HG02623 (cell line): ENCODE measurements at regions not wholly inside any gene's neighbourhood (a gene's known extent, or its start where the extent isn't known, plus 50 kb on each side); places are given as distances from the start of the nearest gene placed in this dataset.

Experiments
- ATAC-seq: cut with Tn5 transposase; IDR thresholded peaks from one replicate; pipeline ENCODE4 v1.9.1; 2021; ENCODE audit warnings: moderate library complexity; ENCODE audit not compliant: unreplicated experiment

DNA sequence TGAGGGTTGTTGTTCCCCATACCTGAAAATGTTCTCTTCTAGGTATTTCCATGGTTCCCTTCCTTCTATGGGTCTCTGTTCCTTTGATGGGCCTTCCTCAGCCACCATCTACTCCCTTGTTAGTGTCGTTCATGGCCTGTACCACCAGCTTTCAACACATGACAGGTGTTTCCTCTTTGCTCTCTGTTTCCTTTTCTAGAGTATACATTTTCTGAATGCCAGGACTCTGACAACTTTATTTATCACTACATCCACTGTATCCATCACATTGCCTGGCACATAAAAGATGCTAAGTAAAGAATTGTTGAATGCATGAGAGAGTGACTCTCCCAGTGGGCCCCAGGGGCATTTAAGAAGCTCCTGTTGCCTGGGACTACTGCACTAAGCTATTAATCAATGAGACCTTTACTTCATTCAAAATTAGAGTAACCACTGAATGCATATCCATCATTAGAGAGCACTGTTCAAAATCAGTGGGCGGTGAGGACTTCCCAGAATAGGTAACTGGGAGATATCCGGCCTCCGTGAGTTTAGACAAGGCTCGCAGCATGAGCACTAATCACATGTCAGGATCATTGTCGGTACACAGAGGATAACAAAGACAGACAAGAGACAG, 255.0 kb downstream of the CBLN1 start:
- no peak for ATAC-seq

DNA sequence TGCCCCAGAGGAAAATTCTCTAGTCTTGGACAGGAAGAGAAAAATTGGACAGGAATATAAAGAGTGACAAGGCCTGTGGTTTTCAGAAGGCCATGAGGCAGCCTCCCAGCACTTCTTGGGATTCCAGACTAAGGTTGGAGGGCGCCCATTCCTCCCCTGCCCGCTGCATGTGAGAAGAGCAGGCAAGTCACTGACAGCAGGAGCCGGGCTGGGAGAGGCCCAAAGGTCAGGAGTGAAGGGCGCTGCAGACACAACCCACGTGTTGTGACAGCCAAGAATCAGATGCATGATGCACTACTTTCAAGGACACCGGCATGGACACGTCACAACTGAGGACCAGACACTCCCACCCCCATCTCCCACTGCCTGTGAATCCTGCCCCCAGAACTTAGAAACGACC, 256.7 kb downstream of the CBLN1 start:
- ATAC-seq: no peak

DNA sequence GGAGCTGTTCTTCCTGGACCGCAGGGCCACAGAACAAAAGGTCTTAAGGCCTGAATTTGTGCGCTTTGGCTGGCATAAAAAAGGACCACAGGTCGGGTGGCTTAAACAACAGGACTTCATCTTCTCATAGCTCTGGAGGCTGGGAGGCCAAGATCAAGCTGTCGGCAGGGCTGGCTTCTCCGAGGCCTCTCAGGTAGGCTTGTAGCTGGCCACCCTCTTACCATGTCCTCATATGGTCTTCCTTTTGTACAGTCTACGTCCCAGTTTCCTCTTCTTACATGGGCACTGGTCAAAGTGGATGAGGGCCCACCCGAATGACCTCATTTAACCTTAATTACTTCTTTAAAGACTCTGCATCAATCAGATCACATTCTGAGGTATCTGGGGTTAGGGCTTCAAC, 257.6 kb downstream of the CBLN1 start:
- ATAC-seq: no peak

DNA sequence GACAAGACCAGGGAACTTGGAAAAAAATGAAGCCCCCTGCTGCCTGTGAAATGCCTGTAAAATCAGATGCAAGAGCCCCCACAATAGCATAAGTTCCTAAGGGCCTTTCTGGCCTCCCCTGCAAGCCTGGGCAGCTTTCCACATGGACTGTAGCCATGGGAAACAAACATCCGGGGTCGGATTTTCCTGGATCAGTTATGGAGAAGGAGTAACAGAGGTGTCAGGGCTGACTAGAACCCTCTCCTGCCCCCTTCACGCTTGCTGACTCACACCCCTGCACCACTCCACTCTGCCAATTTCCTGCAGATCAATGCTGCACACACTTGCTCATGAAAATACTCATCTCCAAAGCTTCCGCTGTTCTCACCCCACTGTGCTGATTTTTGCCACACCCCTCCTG, 258.6 kb downstream of the CBLN1 start:
- ATAC-seq: no peak

DNA sequence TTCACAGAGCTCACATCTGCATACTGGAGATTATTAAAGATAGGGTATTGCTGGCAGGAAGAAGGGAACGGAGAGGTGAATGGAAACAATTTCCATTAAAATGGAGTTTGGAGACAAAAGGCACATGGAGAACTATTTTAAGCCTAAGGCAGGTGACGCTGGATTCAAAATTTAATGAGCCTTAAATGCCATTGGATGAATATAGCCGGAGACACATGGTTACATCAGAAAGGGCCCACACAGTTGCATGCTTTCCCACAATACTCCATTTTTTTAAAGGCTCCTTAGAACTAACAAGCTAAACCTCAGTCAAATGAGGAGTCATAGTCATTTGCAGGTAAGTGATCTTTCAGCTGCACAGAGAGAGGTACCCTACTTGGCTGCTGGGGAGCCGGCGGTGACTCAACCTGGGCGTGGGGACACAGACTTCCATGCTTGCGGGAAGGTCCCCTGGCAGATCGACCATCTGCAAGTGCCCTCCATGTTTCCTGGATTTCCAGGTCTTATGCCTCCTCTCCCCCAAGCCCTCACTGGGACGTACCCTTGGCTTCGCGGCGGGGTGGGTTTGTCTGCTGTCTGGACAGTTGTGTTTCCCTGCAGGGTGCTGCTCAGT, 259.2 kb downstream of the CBLN1 start:
- ATAC-seq: no peak

DNA sequence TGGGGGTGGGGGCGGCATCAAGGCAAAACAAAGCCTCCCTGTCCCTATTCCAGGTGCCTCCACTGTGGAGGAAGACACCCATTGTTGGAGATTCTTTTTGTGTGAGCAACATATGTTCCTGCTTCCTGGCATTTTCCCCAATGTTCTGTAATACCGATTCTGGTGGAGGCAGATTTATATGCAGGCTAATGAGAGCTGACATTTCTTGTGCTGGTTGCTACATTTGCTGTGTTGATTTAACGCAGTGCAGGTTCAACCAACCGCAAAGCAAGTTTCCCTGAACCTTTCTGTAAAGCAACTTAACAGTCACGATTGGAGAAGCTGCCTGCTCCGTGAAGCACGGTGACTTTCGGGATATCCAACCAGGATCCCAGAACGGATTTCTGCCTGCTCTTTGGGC, 260.5 kb downstream of the CBLN1 start:
- ATAC-seq: no peak

DNA sequence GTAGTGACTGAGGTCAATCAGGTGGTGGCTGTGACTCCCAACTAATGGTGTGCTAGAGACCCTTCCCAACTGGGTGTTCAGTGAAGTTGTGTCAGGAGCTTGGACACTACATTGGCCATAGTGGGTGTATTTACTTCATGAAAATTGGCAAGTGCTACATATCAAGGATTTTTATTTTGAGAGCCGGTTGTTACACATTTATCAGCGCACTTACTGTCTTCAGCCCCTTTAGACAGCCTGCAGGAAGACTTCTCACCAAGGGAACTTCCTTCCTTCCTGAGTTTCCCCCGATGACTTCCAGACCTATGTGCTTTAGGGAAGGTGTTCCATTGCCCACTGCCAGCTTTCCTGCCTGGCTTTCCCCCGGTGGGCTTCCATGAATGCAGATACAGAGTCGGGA, 261.2 kb downstream of the CBLN1 start:
- ATAC-seq: no peak

DNA sequence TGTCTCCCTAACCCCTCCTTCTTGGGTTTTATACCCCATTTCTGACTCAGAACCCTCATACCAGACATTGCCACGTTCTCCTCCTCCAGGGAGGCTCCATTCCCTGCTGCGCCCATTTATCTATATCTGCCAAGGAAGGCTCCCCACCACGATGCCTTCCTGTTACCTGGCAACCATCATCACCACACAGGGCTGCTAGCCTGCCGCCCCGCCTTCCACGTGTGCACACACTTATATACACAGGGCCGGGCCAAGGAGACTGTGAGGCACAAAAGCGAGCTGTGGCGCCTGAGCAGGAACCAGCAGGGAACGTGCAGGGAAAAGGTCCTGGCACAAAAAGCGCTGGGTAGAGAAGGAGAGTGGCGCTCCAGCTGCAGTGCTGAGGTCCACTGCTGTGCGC, 261.8 kb downstream of the CBLN1 start:
- ATAC-seq: no peak

DNA sequence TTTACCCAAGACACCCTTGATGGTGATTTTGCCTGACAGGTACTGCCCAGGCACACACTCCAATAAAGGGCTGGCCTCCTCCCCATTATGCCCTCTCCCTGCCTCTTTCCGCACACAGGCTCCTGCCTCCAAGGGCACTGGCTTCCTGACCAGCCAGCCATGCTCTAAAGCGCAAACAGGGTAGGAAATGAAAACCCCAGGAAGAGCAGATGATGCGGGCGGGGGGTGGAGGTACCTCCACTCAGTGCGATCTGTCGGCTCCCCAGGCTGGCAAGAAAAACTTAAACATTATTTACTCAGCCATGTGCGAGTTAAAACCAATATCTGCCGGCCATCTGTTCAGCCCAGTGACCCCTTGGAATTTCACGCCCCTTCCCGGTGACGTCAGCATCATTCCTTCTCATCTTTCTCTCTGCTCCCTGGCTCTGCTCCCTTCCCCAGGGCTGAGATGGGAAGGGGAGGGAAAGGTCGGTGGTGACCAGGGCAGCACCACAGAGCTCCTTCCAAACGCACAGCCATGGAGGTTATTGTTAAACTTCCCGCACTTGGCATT, 262.5 kb downstream of the CBLN1 start:
- ATAC-seq: no peak

DNA sequence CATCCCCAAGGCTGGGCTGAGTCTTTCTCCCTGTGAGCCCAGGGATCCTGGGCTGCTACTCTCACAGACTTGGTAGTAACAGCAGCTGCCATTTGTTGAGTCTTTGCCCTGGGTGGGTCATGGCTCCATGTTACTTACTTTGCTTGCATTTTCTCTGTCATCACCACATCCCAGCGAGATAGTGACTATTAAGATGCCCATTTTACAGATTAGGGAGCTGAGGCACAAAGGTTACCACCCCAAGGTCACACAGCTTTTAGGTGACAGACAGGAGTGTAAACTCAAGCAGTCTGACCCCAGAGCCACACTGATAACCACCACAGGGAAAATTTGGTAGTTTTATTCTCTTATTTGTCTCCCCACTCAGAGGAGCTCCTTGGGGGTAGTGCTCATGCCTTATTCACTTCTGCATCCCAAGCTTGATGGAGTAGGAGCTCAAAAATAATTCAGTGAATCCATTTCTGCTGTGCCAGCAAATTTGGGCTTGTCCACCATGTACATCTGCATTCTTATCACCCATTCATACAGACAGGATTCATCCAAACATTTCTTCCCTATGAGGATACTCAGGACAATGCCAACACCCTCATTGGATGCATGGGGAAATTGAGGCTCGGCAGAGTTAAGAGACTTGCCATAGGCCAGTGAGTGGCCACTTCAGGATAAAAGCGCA, 263.2 kb downstream of the CBLN1 start:
- ATAC-seq: no peak

DNA sequence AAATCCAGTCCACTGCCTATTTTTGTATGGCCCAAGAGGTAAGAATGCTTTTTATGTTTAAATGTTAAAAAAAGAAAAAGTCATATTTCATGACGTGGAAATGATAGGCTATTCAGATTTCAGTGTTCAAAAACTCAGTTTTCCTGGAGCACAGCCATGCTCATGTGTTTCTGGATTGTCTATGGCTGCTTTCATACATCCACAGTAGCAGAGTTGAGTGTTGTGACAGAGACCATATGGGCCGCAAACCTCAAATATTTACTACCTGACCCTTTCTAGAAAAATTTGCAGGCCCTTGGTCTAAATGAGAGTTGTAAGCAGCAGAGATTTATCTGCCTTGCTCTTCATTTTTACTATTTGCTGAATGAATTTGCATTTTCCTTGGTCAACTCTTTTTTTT, 264.1 kb downstream of the CBLN1 start:
- no peak for ATAC-seq

DNA sequence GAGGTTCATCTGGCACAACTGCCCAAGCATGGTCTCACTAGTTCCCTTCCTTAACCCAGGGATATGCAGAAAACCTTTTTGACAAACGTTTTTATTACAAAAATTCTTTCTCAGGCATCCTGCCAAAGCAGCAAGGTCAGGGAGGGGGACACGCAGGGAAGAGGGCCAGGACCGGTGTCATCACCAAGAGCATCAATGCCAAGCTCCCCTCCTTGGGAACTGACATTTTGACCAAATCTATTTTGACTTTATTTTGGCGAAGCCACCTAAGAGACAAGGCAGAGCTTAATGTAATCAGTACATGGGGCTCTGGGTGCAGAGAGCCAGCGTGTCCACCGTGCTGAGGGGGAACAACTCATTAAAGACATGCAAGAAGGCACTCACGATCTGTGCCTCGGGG, 265.2 kb downstream of the CBLN1 start:
- no peak for ATAC-seq

DNA sequence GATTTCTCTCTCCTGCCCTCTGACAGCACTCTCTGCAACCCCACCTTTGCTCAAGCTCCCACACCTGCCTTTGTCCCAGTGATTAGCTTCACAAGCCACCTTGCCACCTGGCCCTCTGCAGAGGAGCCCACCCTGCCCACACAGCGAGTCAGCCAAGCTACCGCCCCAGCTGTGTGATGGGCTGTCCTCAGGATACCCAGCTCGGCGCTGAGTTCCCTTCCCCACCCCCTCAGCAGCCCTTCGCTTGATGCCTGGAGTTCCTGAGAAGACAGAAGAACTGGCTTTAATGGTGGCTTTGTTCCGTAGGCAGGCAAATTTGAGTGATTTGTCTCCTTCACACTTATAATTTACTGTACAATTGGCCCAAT, 266.4 kb downstream of the CBLN1 start:
- ATAC-seq: no peak

DNA sequence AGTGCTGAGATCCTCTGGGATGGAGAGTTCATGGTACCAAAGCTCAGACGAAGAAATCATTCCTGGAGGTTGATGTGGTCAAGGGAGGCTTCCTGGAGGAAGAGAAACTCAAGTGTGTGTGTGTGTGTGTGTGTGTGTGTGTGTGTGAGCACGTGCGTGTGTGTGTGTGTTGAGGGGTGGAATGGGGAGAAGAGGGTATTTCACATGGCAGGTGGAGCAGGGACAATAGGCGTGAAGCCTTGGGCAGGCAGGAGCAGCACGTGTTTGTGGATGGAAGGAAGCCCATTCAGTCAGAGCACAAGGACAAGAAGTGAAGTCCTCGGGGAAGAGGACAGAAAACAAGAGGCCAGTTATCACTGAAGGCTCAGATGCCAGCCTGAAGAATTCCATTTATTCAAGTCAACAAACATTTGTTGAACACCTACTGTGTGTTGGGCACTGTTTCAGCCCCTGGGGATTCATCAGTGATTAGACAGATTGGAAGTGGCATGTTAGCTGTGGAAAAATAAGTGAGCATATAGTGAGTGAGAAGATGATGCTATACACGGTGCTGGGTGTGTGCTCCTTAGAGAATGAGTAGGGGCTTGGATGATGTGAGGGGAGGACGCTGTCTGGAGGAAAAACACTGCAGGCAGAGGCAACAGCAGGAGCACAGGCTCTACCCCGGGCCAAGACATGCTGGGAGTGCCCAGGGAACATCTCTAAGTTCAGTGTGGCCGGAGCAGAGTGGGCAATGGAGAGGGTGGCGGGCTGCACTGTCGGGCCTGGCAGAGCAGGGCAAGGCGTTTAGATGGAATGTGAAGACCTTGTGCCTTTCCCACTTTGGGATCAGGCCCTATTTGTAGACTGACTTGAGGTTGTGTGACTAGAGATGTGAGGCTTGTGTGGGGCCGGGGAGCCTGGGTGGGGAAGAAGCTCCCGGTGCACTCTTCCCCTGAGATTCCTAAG, 267.1 kb downstream of the CBLN1 start:
- ATAC-seq: no peak

DNA sequence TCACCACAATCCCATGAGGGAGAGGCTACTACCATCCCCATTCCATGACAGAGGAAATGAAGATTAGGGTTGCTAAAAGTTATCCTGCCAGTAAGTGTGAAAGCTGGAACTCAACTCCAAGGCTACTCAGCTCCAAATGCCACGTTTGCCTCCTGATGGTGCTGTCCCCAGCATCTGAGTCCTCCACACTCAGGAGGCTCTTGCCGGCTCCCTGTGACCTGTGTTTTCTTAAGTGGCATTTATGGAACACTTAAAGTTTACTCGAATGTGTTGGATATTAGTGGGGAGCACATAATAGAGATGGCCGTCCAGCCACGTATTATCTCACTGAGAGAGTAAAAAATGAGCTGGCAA, 267.9 kb downstream of the CBLN1 start:
- ATAC-seq: no peak

DNA sequence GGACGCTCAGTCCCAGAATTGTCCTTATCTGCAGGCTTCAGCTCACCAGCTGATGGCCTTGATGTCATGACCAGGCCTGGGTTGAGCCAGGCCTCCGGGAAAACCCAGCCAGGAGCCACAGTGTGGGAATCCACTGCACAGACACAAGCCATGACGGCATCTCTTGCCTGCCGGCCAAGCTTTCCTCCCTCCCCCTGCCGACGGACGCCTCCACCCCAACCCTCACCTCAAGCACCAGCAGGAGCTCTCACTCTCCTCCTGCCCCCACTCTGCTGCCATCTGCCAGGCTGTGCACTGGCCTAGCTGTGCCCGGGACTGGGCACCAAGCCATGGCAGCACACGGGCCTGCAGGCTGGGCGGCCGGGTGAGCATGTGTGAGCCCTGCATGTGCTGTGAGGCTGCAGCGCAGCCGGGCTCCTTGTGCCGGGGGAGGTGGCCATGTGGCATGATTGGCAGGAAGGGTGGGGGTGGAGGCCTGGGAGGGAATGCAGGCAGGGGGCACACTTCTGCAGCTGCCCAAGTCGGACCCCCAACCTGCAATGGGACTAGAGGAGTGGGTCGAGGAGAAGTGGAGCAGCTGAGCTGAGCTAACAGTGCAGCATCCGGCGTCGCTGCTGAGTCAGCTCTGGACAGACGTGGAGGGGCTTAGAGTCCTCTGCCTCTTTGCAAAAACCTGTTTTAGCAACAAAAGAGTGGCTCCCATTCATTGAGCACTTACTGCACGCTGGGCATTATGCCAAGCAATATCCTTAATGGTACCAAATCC, 268.5 kb downstream of the CBLN1 start:
- no peak for ATAC-seq

DNA sequence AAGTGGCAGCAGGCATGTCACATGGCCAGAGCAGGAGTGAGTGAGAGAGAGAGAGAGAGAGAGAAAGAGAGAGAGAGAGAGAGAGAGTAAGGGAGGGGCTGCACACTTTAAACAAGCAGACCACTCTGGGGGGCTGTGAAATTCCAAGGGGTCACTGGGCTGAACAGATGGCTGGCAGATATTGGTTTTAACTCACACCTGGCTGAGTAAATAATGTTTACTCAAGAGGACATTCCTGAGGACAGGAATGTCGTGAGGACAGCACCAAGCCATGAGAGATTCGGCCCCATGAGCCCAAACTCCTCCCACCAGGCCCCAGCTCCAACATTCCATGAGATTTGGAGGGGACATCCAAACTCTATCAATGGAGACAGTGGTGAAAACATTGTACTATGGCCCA, 269.7 kb downstream of the CBLN1 start:
- no peak for ATAC-seq

DNA sequence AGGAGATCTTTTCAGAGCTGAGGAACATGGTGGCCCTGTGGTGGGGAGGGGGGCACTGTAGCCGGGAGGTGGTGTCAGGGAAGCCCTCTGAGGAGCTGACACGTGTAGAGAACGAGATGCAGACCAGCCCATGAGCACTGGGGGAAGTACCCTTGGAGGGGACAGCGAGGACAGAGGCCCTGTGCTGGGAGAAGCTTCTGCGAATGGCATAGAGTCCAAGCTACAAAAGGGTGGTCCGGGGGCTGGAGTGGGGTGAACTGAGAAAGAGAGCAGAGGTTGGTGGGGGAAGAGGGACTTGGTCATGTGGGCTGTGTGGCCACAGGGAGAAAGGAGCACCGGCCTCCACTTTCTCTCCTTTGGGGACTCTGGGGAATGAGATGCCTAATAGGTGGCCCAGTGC, 270.8 kb downstream of the CBLN1 start:
- no peak for ATAC-seq

DNA sequence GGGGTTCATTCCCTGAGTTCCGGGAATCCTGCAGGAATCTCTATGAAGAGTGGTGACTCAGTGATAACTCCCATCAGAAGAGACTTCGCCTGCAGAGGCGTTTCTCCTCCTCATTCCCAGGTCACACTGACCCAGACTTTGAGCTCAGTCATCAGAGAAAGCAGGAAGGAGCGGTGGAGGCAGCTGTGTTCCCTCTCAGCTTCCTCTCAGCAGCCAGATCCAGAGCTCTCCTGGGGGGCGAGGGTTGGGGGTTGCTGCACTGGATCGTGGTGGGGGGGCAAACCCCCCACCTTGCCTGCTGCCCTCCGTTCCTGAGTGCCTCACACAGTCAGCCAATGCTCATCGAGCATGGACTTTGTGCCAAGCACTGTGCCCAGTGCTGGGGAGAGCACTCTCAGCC, 271.2 kb downstream of the CBLN1 start:
- no peak for ATAC-seq

DNA sequence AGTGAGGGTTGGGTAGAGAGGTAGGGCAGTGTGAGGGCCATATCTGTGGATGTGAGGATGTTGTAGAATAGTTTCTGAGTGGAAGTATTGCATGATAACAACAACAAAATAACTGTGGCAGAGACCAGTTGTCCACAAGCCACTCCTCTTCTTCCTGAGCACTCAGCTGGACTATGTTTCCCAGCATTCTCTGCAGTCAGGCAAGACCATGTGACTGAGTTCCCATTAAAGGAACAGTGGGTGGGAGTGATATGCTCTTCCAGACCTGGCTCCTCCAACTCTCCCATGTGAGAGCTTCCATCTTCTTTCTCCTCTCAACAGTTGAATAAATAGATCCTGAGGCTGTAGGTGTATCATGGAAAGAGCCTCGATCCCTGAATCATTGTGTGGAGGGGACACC, 272.4 kb downstream of the CBLN1 start:
- ATAC-seq: no peak

DNA sequence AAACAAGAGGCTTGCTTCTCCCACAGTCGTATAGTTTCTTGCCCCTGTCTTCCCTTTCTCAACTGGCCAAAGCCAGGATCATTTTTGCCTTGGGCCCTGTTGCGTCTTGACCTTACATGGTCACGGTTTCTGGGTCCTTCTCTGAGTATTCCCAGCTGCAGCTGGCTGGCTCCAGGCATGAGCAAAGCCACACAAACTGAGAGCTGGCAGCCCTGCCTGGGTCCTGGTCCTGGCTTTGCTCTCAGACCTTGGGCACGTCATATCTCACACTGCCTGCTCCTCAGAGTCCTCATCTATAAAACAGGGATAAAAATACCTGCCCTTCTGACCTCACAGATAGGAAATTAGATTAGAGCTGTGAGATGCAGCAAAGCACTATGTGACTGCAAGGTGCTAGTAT, 277.6 kb downstream of the CBLN1 start:
- ATAC-seq: no peak
